GM23338 (cell line): ENCODE measurements at regions not wholly inside any gene's neighbourhood (a gene's known extent, or its start where the extent isn't known, plus 50 kb on each side); places are given as distances from the start of the nearest gene placed in this dataset.

Experiments used
- ATAC-seq: fragments of 200-7000 bp; cut with Tn5 transposase; 3 replicates; pipeline ENCODE4 v1.9.1; 2020
- DNase-seq: peaks from one replicate; pipeline ENCODE4 v3.0.0-alpha.2; 2015; ENCODE audit warnings: low spot score
- H2AFZ ChIP-seq: fragments of 200-600 bp; sonication (generic); 2 replicates; pipeline ENCODE4 v1.8.0; 2016; ENCODE audit warnings: antibody characterized with exemption, mild to moderate bottlenecking, moderate library complexity
- H3F3A ChIP-seq: fragments of 200-600 bp; sonication (generic); replicated peaks from 2 replicates; pipeline ENCODE4 v1.8.0; 2017; ENCODE audit warnings: antibody characterized with exemption, mixed run types, low read depth
- H3K27ac ChIP-seq: fragments of 200-600 bp; sonication (generic); 2 replicates; pipeline ENCODE4 v1.6.1; 2016; ENCODE audit warnings: low read depth
- H3K27me3 ChIP-seq: fragments of 200-600 bp; sonication (generic); 2 replicates; pipeline ENCODE4 v1.8.0; 2016; ENCODE audit warnings: mild to moderate bottlenecking, mixed run types, moderate library complexity; ENCODE audit not compliant: insufficient read depth
- H3K36me3 ChIP-seq: fragments of 200-600 bp; sonication (generic); 2 replicates; pipeline ENCODE4 v1.8.0; 2016; ENCODE audit warnings: mild to moderate bottlenecking; ENCODE audit not compliant: insufficient read depth
- H3K4me1 ChIP-seq: fragments of 200-600 bp; sonication (generic); 2 replicates; pipeline ENCODE4 v1.8.0; 2016; ENCODE audit warnings: mild to moderate bottlenecking, moderate library complexity; ENCODE audit not compliant: insufficient read depth
- H3K4me2 ChIP-seq: fragments of 200-600 bp; sonication (generic); 2 replicates; pipeline ENCODE4 v1.7.1; 2017; ENCODE audit warnings: mixed run types
- H3K4me3 ChIP-seq: fragments of 200-600 bp; sonication (generic); 2 replicates; pipeline ENCODE4 v1.6.1; 2016; ENCODE audit warnings: mixed run types
- H3K79me2 ChIP-seq: fragments of 200-600 bp; sonication (generic); replicated peaks from 2 replicates; pipeline ENCODE4 v1.8.0; 2017; ENCODE audit warnings: mild to moderate bottlenecking; ENCODE audit not compliant: insufficient read depth
- H3K9me2 ChIP-seq: fragments of 200-600 bp; sonication (generic); 2 replicates; pipeline ENCODE4 v1.8.0; 2017; ENCODE audit not compliant: insufficient read depth
- H4K20me1 ChIP-seq: fragments of 200-600 bp; sonication (generic); replicated peaks from 2 replicates; pipeline ENCODE4 v1.8.0; 2017; ENCODE audit warnings: mild to moderate bottlenecking; ENCODE audit not compliant: insufficient read depth
- H3K27ac Mint-ChIP-seq: 2 replicates; pipeline ENCODE4 v1.8.0; 2020; ENCODE audit warnings: inconsistent platforms, mild to moderate bottlenecking, moderate library complexity, mixed read lengths
- H3K27me3 Mint-ChIP-seq: 3 replicates; pipeline ENCODE4 v1.8.0; 2022; ENCODE audit warnings: low read depth, mild to moderate bottlenecking, moderate library complexity, mixed read lengths, inconsistent platforms; ENCODE audit not compliant: insufficient read depth, poor library complexity
- H3K36me3 Mint-ChIP-seq: 3 replicates; pipeline ENCODE4 v1.8.0; 2021; ENCODE audit warnings: low read depth, mild to moderate bottlenecking, inconsistent platforms, moderate library complexity, mixed read lengths
- H3K4me1 Mint-ChIP-seq: 3 replicates; pipeline ENCODE4 v1.8.0; 2020; ENCODE audit warnings: mild to moderate bottlenecking, inconsistent platforms, mixed read lengths
- H3K4me3 Mint-ChIP-seq: 3 replicates; pipeline ENCODE4 v1.8.0; 2021; ENCODE audit warnings: moderate library complexity, mild to moderate bottlenecking, inconsistent platforms, mixed read lengths
- H3K9me3 Mint-ChIP-seq: 3 replicates; pipeline ENCODE4 v1.8.0; 2020; ENCODE audit warnings: moderate library complexity, mild to moderate bottlenecking, inconsistent platforms, mixed read lengths
- CREB1 ChIP-seq: fragments of 250-450 bp; sonication (Bioruptor Pico); IDR thresholded peaks from 2 replicates; pipeline ENCODE4 v1.5.0; 2020; ENCODE audit warnings: low read depth, mild to moderate bottlenecking, moderate library complexity
- CTCF ChIP-seq, 2 experiments: fragments of 200-600 bp in 1 of 2; sonication (generic) in 1 of 2; conservative IDR thresholded peaks; 2 replicates each; pipeline versions ENCODE4 v1.5.1 to v1.6.1; 2016 to 2017; ENCODE audit warnings: antibody characterized with exemption in 2 of 2, low read depth in 2 of 2, mild to moderate bottlenecking in 2 of 2, moderate library complexity in 1 of 2
- EZH2 ChIP-seq: fragments of 200-600 bp; sonication (generic); IDR thresholded peaks from one replicate; pipeline ENCODE4 v1.8.0; 2017; ENCODE audit warnings: antibody characterized with exemption, mild to moderate bottlenecking, low read depth; ENCODE audit not compliant: unreplicated experiment
- EZH2phosphoT487 ChIP-seq: fragments of 200-600 bp; sonication (generic); IDR thresholded peaks from one replicate; pipeline ENCODE4 v1.8.1; 2018; ENCODE audit warnings: antibody characterized with exemption; ENCODE audit not compliant: unreplicated experiment
- JUNB ChIP-seq: IDR thresholded peaks from one replicate; pipeline ENCODE4 v1.6.1; 2016; ENCODE audit warnings: antibody characterized with exemption; ENCODE audit not compliant: unreplicated experiment
- NANOG ChIP-seq: IDR thresholded peaks from 2 replicates; pipeline ENCODE4 v1.6.1; 2016; ENCODE audit warnings: antibody characterized with exemption, borderline replicate concordance
- POLR2AphosphoS5 ChIP-seq: IDR thresholded peaks from 2 replicates; pipeline ENCODE4 v1.6.1; 2016; ENCODE audit warnings: antibody characterized with exemption, low read depth
- STAT1 ChIP-seq: IDR thresholded peaks from one replicate; pipeline ENCODE4 v1.6.1; 2016; ENCODE audit warnings: antibody characterized with exemption; ENCODE audit not compliant: unreplicated experiment
- ZNF114 ChIP-seq: fragments of 250-450 bp; sonication (Bioruptor Pico); IDR thresholded peaks from 2 replicates; pipeline ENCODE4 v1.5.0; 2020; ENCODE audit warnings: mild to moderate bottlenecking, moderate library complexity
- ZNF331 ChIP-seq: fragments of 250-450 bp; sonication (Bioruptor Pico); IDR thresholded peaks from 2 replicates; pipeline ENCODE4 v1.5.0; 2020; ENCODE audit warnings: low read depth, mild to moderate bottlenecking, moderate library complexity
- TF ChIP-seq, protein P1 (sequence below): IDR thresholded peaks from one replicate; pipeline ENCODE4 v1.6.1; 2018; ENCODE audit warnings: antibody characterized with exemption; ENCODE audit not compliant: unreplicated experiment

DNA sequence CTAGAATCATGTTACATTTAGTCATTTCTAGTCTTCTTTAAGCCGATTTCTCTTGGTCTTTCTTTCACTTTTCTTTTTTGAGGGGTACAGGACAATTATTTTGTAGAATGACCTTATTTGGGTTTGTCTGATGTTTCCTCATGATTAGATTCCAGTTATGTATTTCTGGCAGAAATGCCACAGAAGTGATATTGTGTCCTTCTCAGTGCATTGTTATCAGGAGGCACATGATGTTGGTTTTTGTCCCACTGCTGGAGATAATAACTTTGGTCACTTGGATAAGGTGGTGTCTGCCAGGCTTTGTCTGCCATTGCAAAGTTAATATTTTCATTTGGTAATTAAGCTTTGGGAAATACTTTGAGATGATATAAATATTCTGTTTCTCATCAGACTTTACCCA is 100.3 kb downstream of the RRM1 start:
- Mint-ChIP-seq H3K36me3 (no peaks in the 10 kb centered on the region), H3K4me3 (no peak overlapping the region), H3K4me1 (no peaks in the 10 kb centered on the region), H3K9me3 (no peaks in the 10 kb centered on the region), H3K27me3 (no peaks in the 10 kb centered on the region), H3K27ac (no peak overlapping the region)
- Histone ChIP-seq H3F3A (no peaks in the 10 kb centered on the region), H3K79me2 (no peaks in the 10 kb centered on the region), H3K4me3 (no peak overlapping the region), H3K4me2 (no peak overlapping the region), H3K4me1 (no peaks in the 10 kb centered on the region), H3K9me2 (no peaks in the 10 kb centered on the region), H3K27me3 (no peaks in the 10 kb centered on the region), H2AFZ (no peak overlapping the region), H4K20me1 (no peaks in the 10 kb centered on the region), H3K27ac (no peak overlapping the region), H3K36me3 (no peaks in the 10 kb centered on the region)
- TF ChIP-seq, protein P1, sequence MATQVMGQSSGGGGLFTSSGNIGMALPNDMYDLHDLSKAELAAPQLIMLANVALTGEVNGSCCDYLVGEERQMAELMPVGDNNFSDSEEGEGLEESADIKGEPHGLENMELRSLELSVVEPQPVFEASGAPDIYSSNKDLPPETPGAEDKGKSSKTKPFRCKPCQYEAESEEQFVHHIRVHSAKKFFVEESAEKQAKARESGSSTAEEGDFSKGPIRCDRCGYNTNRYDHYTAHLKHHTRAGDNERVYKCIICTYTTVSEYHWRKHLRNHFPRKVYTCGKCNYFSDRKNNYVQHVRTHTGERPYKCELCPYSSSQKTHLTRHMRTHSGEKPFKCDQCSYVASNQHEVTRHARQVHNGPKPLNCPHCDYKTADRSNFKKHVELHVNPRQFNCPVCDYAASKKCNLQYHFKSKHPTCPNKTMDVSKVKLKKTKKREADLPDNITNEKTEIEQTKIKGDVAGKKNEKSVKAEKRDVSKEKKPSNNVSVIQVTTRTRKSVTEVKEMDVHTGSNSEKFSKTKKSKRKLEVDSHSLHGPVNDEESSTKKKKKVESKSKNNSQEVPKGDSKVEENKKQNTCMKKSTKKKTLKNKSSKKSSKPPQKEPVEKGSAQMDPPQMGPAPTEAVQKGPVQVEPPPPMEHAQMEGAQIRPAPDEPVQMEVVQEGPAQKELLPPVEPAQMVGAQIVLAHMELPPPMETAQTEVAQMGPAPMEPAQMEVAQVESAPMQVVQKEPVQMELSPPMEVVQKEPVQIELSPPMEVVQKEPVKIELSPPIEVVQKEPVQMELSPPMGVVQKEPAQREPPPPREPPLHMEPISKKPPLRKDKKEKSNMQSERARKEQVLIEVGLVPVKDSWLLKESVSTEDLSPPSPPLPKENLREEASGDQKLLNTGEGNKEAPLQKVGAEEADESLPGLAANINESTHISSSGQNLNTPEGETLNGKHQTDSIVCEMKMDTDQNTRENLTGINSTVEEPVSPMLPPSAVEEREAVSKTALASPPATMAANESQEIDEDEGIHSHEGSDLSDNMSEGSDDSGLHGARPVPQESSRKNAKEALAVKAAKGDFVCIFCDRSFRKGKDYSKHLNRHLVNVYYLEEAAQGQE = no peak
- TF ChIP-seq JUNB (no peak), CTCF (conservative IDR thresholded peaks at IDR 0.05; ENCODE audit: low read depth in 2 of 2) (no peak), EZH2 (no peak), EZH2phosphoT487 (no peak), NANOG (no peak), STAT1 (no peak), ZNF331 (CRISPR knock-in tag) (no peak), ZNF114 (CRISPR knock-in tag) (no peak), CREB1 (CRISPR knock-in tag) (no peak), POLR2AphosphoS5 (no peak)
- DNase-seq (no peak), ATAC-seq (no peak)

- Histone ChIP-seq H3K9me2 (no peaks in the 10 kb centered on the region), H3F3A (no peaks in the 10 kb centered on the region), H2AFZ (no peak overlapping the region), H3K27ac (no peak overlapping the region), H3K36me3 (no peaks in the 10 kb centered on the region), H3K79me2 (no peaks in the 10 kb centered on the region), H3K4me3 (no peak overlapping the region), H4K20me1 (no peaks in the 10 kb centered on the region), H3K4me1 (0 out of 2 replicates have a peak, but pooled peaks cover 3% of the 10 kb centered on the region), H3K27me3 (peaks cover 6% of the 10 kb centered on the region; the same call in 1 of the 2 replicates), H3K4me2 (no peak overlapping the region)
- Mint-ChIP-seq H3K4me3 (no peak overlapping the region), H3K9me3 (no peaks in the 10 kb centered on the region), H3K27ac (no peak overlapping the region), H3K27me3 (peaks cover 2% of the 10 kb centered on the region), H3K4me1 (no peaks in the 10 kb centered on the region), H3K36me3 (no peaks in the 10 kb centered on the region)
- DNase-seq (no peak), ATAC-seq (no peak)
- TF ChIP-seq NANOG = no peak
- no peak for TF ChIP-seq CREB1 (CRISPR knock-in tag)
Observed at GRCh38 chr11:4191031-4191571, 96.5 kb downstream of the RRM1 start.
